Activated CD8-positive, alpha-beta T cell treated with anti-CD3 and anti-CD28 coated beads, Interleukin-2, amount 10 ng/mL, durations not matched to agents 7 days and 5 days (primary cell): ENCODE measurements at regions not wholly inside any gene's neighbourhood (a gene's known extent, or its start where the extent isn't known, plus 50 kb on each side); places are given as distances from the start of the nearest gene placed in this dataset.

ENCODE experiments used
- ATAC-seq: fragments of 150-1000 bp; cut with Tn5 transposase; one replicate; pipeline ENCODE4 v1.10.0; 2021; ENCODE audit warnings: moderate library complexity
- CTCF ChIA-PET: fragments of 350-600 bp; sonication (Branson Sonifier 250); formaldehyde crosslinking; loops from one replicate; lab custom pipeline; 2021; ENCODE audit warnings: antibody characterized with exemption; lab: Charles Lee
- POLR2A ChIA-PET: fragments of 350-600 bp; sonication (Branson Sonifier 250); formaldehyde crosslinking; loops from one replicate; lab custom pipeline; 2021; ENCODE audit warnings: antibody characterized with exemption; lab: Charles Lee
- DNase-seq: peaks from one replicate; pipeline ENCODE4 v3.0.0-alpha.2; 2020
- H3K27ac Mint-ChIP-seq: one replicate; pipeline ENCODE4 v1.8.0; 2021; ENCODE audit warnings: mild to moderate bottlenecking, mixed read lengths
- H3K27me3 Mint-ChIP-seq: one replicate; pipeline ENCODE4 v1.8.0; 2021; ENCODE audit warnings: low read depth, mixed read lengths
- H3K36me3 Mint-ChIP-seq: one replicate; pipeline ENCODE4 v1.8.0; 2021; ENCODE audit warnings: low read depth, mixed read lengths
- H3K4me1 Mint-ChIP-seq: one replicate; pipeline ENCODE4 v1.8.0; 2021; ENCODE audit warnings: low read depth, mixed read lengths
- H3K4me3 Mint-ChIP-seq: one replicate; pipeline ENCODE4 v1.8.0; 2021; ENCODE audit warnings: mild to moderate bottlenecking, mixed read lengths
- H3K9me3 Mint-ChIP-seq: one replicate; pipeline ENCODE4 v1.8.0; 2022; ENCODE audit warnings: mixed read lengths; ENCODE audit not compliant: insufficient read depth

DNA sequence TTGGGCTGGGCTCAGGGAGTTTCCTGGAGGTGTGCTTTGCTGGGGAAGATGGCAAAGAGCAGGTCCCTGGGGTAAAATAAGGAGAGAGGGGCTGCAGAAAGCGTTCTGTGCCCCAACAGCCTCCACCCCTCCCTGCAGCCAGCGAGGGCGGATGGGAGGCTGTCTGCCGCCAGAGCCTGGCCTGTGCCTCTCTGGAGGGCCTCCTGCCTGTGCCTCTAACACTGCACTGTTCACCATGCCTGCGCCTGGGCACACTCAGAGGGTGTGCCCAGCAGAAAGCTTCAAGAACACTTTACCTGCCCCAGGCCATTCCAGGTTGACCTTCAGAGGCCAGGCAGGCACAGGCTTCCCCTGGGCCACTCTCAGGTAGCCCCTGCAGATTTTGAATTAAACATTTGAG lies 77.7 kb upstream of the KLF13 start:
- ChIA-PET CTCF (no interaction called here), POLR2A (no interaction called here)
- Mint-ChIP-seq H3K4me1 (peaks cover 7% of the 10 kb centered on the region), H3K27me3 (peaks cover 14% of the 10 kb centered on the region), H3K36me3 (no peaks in the 10 kb centered on the region), H3K9me3 (peaks cover 4% of the 10 kb centered on the region), H3K4me3 (no peak overlapping the region), H3K27ac (no peak overlapping the region)
- ATAC-seq (no peak), DNase-seq (no peak)

GRCh38 chr15:31250033-31250432 lies 76.6 kb upstream of the KLF13 start:
- DNase-seq (no peak), ATAC-seq (no peak)
- Mint-ChIP-seq H3K4me1 (peaks cover 13% of the 10 kb centered on the region), H3K4me3 (no peak overlapping the region), H3K9me3 (no peaks in the 10 kb centered on the region), H3K27ac (no peak overlapping the region), H3K27me3 (peaks cover 14% of the 10 kb centered on the region), H3K36me3 (no peaks in the 10 kb centered on the region)
- ChIA-PET CTCF (no interaction called here), POLR2A (no interaction called here)

- no peak for DNase-seq
- Mint-ChIP-seq H3K4me1 (peaks cover 17% of the 10 kb centered on the region), H3K9me3 (no peaks in the 10 kb centered on the region), H3K4me3 (no peak overlapping the region), H3K27ac (no peak overlapping the region), H3K27me3 (peaks cover 14% of the 10 kb centered on the region), H3K36me3 (no peaks in the 10 kb centered on the region)
- ATAC-seq, result no peak
- CTCF ChIA-PET, result interaction anchor here (1.3 to 1.5 kb wide), 2 partner anchors 10 to 12 kb away, joined by 3 to 4 read pairs; no protein-coding TSS in a partner anchor
- POLR2A ChIA-PET, result no interaction called here
These were observed 75.5 kb upstream of the KLF13 start for GRCh38 chr15:31251165-31251564.

DNA sequence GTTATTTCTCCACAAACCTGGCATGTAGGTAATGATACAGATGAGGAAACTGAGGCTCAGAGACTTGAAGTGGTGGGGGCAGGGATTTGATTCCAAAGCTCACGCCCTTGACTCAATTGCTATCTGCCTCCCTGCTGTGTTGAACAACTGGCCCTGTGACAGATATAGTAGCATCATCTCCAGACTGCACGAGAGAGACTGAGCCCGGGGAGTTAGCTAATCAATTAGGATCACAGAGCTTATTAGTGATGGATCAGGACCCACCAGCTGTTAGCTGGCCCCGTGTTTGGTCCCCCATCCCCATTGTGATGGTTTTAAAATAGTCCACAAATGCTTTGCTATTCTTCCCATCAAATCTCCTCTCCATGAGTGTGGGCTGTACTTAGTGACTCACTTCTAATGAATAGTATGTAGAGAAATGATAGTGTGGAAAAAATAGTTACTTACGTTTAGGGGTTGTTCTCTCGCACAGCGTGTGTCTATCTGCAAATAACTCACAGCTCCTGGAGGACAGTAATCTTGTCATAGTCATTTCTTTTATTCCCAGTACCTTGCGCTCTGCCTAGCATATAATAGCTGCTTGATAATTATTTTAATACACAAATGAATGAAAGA lies 74.4 kb upstream of the KLF13 start:
- peaks cover 28% of the 10 kb centered on the region for H3K4me1 Mint-ChIP-seq
- POLR2A ChIA-PET, result interaction anchor here (1.1 to 1.8 kb wide), 2 partner anchors 14 to 37 kb away, joined by 3 to 6 read pairs; no protein-coding TSS in a partner anchor
- CTCF ChIA-PET, result interaction anchor here (0.9 to 1.5 kb wide), 4 partner anchors 9 to 60 kb away, joined by 3 to 4 read pairs (median 3); no protein-coding TSS in a partner anchor
- DNase-seq (no peak), ATAC-seq (no peak)
- no peak overlapping the region for H3K27ac Mint-ChIP-seq
- H3K27me3 Mint-ChIP-seq, result peaks cover 10% of the 10 kb centered on the region
- no peak overlapping the region for H3K4me3 Mint-ChIP-seq
- H3K9me3 Mint-ChIP-seq, result no peaks in the 10 kb centered on the region
- no peaks in the 10 kb centered on the region for H3K36me3 Mint-ChIP-seq

- ChIA-PET POLR2A (interaction anchor here (1.0 kb wide), 1 partner anchor 40 kb away, joined by 3 read pairs; no protein-coding TSS in a partner anchor), CTCF (interaction anchor here (1.1 to 1.4 kb wide), 2 partner anchors 39 to 62 kb away, joined by 3 read pairs; no protein-coding TSS in a partner anchor)
- ATAC-seq (no peak), DNase-seq (no peak)
- H3K27ac Mint-ChIP-seq, result no peak overlapping the region
- no peaks in the 10 kb centered on the region for H3K36me3 Mint-ChIP-seq
- H3K4me1 Mint-ChIP-seq, result peaks cover 46% of the 10 kb centered on the region
- H3K27me3 Mint-ChIP-seq, result peaks cover 14% of the 10 kb centered on the region
- H3K9me3 Mint-ChIP-seq, result no peaks in the 10 kb centered on the region
- no peak overlapping the region for H3K4me3 Mint-ChIP-seq
These were observed 72.0 kb upstream of the KLF13 start for GRCh38 chr15:31254431-31255175.

GRCh38 chr15:31255176-31255510 lies 71.5 kb upstream of the KLF13 start:
- H3K9me3 Mint-ChIP-seq, result no peaks in the 10 kb centered on the region
- H3K27ac Mint-ChIP-seq, result no peak overlapping the region
- no peak for DNase-seq
- peaks cover 14% of the 10 kb centered on the region for H3K27me3 Mint-ChIP-seq
- CTCF ChIA-PET, result interaction anchor here (1.4 kb wide), 1 partner anchor 40 kb away, joined by 3 read pairs; no protein-coding TSS in a partner anchor
- no peak for ATAC-seq
- no peaks in the 10 kb centered on the region for H3K36me3 Mint-ChIP-seq
- no peak overlapping the region for H3K4me3 Mint-ChIP-seq
- peaks cover 46% of the 10 kb centered on the region for H3K4me1 Mint-ChIP-seq
- POLR2A ChIA-PET, result interaction anchor here (1.0 kb wide), 2 partner anchors 12 to 41 kb away, joined by 3 read pairs; no protein-coding TSS in a partner anchor

DNA sequence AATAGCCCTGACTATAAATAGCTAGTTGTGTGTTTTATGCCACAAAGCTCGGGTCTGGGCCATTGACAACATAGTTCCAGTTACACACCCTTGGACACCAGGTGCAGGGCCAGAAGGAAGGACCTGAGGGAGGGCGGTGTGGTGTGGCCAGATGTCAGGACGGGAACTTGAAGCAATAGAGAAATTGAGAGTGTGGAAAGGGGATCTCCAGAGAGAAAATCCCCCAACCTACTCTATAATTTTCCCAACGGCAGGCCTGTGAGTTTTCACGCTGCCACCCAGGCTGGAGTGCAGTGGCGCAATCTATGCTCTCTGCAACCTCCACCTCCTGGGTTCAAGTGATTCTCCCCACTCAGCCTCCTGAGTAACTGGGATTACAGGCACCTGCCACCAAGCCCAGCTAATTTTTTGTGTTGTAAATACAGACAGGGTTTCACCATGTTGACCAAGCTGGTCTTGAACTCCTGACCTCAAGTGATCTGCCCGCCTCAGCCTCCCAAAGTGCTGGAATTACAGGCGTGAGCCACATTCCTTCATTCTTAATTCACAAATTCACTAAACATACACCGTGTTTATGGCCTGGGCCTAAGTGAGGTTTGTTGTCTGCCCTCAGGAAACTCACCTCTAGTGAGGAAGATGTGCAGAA lies 70.8 kb upstream of the KLF13 start:
- no peak for ATAC-seq
- Mint-ChIP-seq H3K9me3 (no peaks in the 10 kb centered on the region), H3K4me1 (peaks cover 46% of the 10 kb centered on the region), H3K4me3 (no peak overlapping the region), H3K27me3 (peaks cover 14% of the 10 kb centered on the region), H3K36me3 (no peaks in the 10 kb centered on the region), H3K27ac (peak overlapping the region; percentile 30)
- DNase-seq, result no peak
- CTCF ChIA-PET, result interaction anchor here (1.4 kb wide), 1 partner anchor 40 kb away, joined by 3 read pairs; no protein-coding TSS in a partner anchor
- POLR2A ChIA-PET, result interaction anchor here (1.0 kb wide), 2 partner anchors 11 to 41 kb away, joined by 3 read pairs; no protein-coding TSS in a partner anchor

- peak overlapping the region; percentile 31 for H3K27ac Mint-ChIP-seq
- no peak overlapping the region for H3K4me3 Mint-ChIP-seq
- no peaks in the 10 kb centered on the region for H3K36me3 Mint-ChIP-seq
- peaks cover 14% of the 10 kb centered on the region for H3K27me3 Mint-ChIP-seq
- ChIA-PET CTCF (interaction anchor here (1.4 kb wide), 1 partner anchor 41 kb away, joined by 3 read pairs; no protein-coding TSS in a partner anchor), POLR2A (no interaction called here)
- H3K9me3 Mint-ChIP-seq, result no peaks in the 10 kb centered on the region
- ATAC-seq, result no peak
- peaks cover 50% of the 10 kb centered on the region for H3K4me1 Mint-ChIP-seq
- no peak for DNase-seq
These were observed 70.0 kb upstream of the KLF13 start for GRCh38 chr15:31256378-31257265.

GRCh38 chr15:31257286-31257685 lies 69.3 kb upstream of the KLF13 start:
- Mint-ChIP-seq H3K4me3 (no peak overlapping the region), H3K4me1 (peaks cover 57% of the 10 kb centered on the region), H3K36me3 (no peaks in the 10 kb centered on the region), H3K9me3 (no peaks in the 10 kb centered on the region), H3K27me3 (peaks cover 10% of the 10 kb centered on the region), H3K27ac (no peak overlapping the region)
- ChIA-PET POLR2A (no interaction called here), CTCF (no interaction called here)
- no peak for ATAC-seq
- DNase-seq, result no peak

GRCh38 chr15:31258260-31258659 lies 68.4 kb upstream of the KLF13 start:
- ChIA-PET POLR2A (interaction anchor here (0.7 kb wide), 1 partner anchor 217 kb away, joined by 3 read pairs; no protein-coding TSS in a partner anchor), CTCF (no interaction called here)
- DNase-seq (no peak), ATAC-seq (no peak)
- no peaks in the 10 kb centered on the region for H3K36me3 Mint-ChIP-seq
- peaks cover 4% of the 10 kb centered on the region for H3K27me3 Mint-ChIP-seq
- no peak overlapping the region for H3K27ac Mint-ChIP-seq
- H3K9me3 Mint-ChIP-seq, result no peaks in the 10 kb centered on the region
- peaks cover 67% of the 10 kb centered on the region for H3K4me1 Mint-ChIP-seq
- no peak overlapping the region for H3K4me3 Mint-ChIP-seq
